PC-3 (cell line): ENCODE measurements at regions not wholly inside any gene's neighbourhood (a gene's known extent, or its start where the extent isn't known, plus 50 kb on each side); places are given as distances from the start of the nearest gene placed in this dataset.

Experiments used
- EZH2 ChIP-seq: fragments of 300-600 bp; sonication (generic); IDR thresholded peaks from one replicate; pipeline ENCODE4 v1.6.1; 2017; ENCODE audit warnings: antibody characterized with exemption, mild to moderate bottlenecking, low read length; ENCODE audit not compliant: unreplicated experiment
- EZH2phosphoT487 ChIP-seq: fragments of 300-600 bp; sonication (generic); IDR thresholded peaks from 2 replicates; pipeline ENCODE4 v1.6.1; 2018; ENCODE audit warnings: mild to moderate bottlenecking, antibody characterized with exemption, low read length, borderline replicate concordance
- TF ChIP-seq, protein P1 (sequence below): fragments of 300-600 bp; sonication (generic); conservative IDR thresholded peaks from 2 replicates; pipeline ENCODE4 v1.5.1; 2017; ENCODE audit warnings: antibody characterized with exemption, low read depth, mild to moderate bottlenecking, low read length

DNA sequence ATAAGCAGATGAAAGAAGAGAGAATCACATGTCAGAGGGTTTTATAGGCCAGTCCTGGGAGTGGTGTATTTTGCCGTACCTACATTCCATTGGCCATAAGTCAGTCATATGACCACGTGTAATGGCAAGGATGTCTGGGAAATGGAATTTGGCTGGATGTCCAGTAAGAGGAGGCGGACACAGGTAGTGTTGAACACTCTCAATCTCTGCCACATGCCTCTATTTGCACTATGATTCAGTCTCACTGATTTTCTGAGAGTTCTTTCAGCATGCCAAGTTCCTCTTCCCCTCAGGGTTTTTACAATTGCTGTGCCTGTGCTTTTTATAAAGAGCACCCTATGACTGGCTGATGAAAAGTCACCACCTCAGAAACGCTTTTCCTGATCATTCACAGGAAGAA is 164.2 kb upstream of the GPR101 start:
- no peak for TF ChIP-seq EZH2
- TF ChIP-seq, protein P1, sequence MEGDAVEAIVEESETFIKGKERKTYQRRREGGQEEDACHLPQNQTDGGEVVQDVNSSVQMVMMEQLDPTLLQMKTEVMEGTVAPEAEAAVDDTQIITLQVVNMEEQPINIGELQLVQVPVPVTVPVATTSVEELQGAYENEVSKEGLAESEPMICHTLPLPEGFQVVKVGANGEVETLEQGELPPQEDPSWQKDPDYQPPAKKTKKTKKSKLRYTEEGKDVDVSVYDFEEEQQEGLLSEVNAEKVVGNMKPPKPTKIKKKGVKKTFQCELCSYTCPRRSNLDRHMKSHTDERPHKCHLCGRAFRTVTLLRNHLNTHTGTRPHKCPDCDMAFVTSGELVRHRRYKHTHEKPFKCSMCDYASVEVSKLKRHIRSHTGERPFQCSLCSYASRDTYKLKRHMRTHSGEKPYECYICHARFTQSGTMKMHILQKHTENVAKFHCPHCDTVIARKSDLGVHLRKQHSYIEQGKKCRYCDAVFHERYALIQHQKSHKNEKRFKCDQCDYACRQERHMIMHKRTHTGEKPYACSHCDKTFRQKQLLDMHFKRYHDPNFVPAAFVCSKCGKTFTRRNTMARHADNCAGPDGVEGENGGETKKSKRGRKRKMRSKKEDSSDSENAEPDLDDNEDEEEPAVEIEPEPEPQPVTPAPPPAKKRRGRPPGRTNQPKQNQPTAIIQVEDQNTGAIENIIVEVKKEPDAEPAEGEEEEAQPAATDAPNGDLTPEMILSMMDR: no peak
- TF ChIP-seq EZH2phosphoT487: no peak
